ENCODE measurements at regions not wholly inside any gene's neighbourhood (a gene's known extent, or its start where the extent isn't known, plus 50 kb on each side); places are given as distances from the start of the nearest gene placed in this dataset.

GRCh38 chr16:86828653-86829052 is 250.3 kb downstream of the FOXL1 start:
- Histone ChIP-seq H3K27me3 (ENCODE audit: insufficient read depth, low read length, poor library complexity) (no peaks in the 10 kb centered on the region), H3K79me2 (ENCODE audit: control insufficient read depth, insufficient read depth, low read length) (no peaks in the 10 kb centered on the region)
- no CpG with 5 or more reads among the region's 11 CpGs for WGBS (ENCODE audit: extremely low coverage, insufficient coverage, low lambda C conversion rate)

GRCh38 chr16:86831366-86831765 is 253.0 kb downstream of the FOXL1 start:
- Histone ChIP-seq H3K27ac (ENCODE audit: low read depth, low read length) (no peak overlapping the region), H2AK5ac (ENCODE audit: low read length) (no peak overlapping the region), H4K5ac (ENCODE audit: low read length) (no peak overlapping the region), H3K4ac (ENCODE audit: low read depth, low read length) (no peak overlapping the region), H3K18ac (ENCODE audit: low read length) (no peak overlapping the region), H2BK120ac (ENCODE audit: low read depth, low read length) (no peak overlapping the region), H3K27me3 (ENCODE audit: insufficient read depth, low read length, poor library complexity) (no peaks in the 10 kb centered on the region), H3K36me3 (ENCODE audit: control insufficient read depth, insufficient read depth, low read length) (no peaks in the 10 kb centered on the region), H2BK15ac (replicated peaks; ENCODE audit: low read depth) (no peak overlapping the region), H3K79me1 (ENCODE audit: low read length) (no peaks in the 10 kb centered on the region), H4K8ac (ENCODE audit: low read depth, low read length) (no peak overlapping the region), H3K4me2 (ENCODE audit: low read length) (no peak overlapping the region), H2BK5ac (ENCODE audit: low read length) (no peak overlapping the region), H3K4me3 (ENCODE audit: low read length) (no peak overlapping the region), H3K9ac (ENCODE audit: low read length) (no peak overlapping the region), H3K79me2 (ENCODE audit: control insufficient read depth, insufficient read depth, low read length) (no peaks in the 10 kb centered on the region), H3K23ac (ENCODE audit: low read length) (no peak overlapping the region), H3K4me1 (ENCODE audit: control insufficient read depth, low read depth, low read length) (no peaks in the 10 kb centered on the region), H3K56ac (ENCODE audit: low read length) (no peak overlapping the region)
- no peak for DNase-seq
- WGBS (ENCODE audit: extremely low coverage, insufficient coverage, low lambda C conversion rate): no CpG with 5 or more reads among the region's 5 CpGs

More at GRCh38 chr16:86828653-86829052, 250.3 kb downstream of the FOXL1 start:
- Histone ChIP-seq H2BK5ac (ENCODE audit: low read length) (no peak overlapping the region), H3K18ac (ENCODE audit: low read length) (no peak overlapping the region), H2AK5ac (ENCODE audit: low read length) (no peak overlapping the region), H2BK15ac (replicated peaks; ENCODE audit: low read depth) (no peak overlapping the region), H3K4me1 (ENCODE audit: control insufficient read depth, low read depth, low read length) (peaks cover 2% of the 10 kb centered on the region), H4K5ac (ENCODE audit: low read length) (no peak overlapping the region), H3K36me3 (ENCODE audit: control insufficient read depth, insufficient read depth, low read length) (no peaks in the 10 kb centered on the region), H3K23ac (ENCODE audit: low read length) (no peak overlapping the region), H3K9ac (ENCODE audit: low read length) (no peak overlapping the region), H4K8ac (ENCODE audit: low read depth, low read length) (no peak overlapping the region), H3K79me1 (ENCODE audit: low read length) (no peaks in the 10 kb centered on the region), H3K4ac (ENCODE audit: low read depth, low read length) (no peak overlapping the region), H3K56ac (ENCODE audit: low read length) (no peak overlapping the region), H3K27ac (ENCODE audit: low read depth, low read length) (no peak overlapping the region), H3K4me3 (ENCODE audit: low read length) (no peak overlapping the region), H2BK120ac (ENCODE audit: low read depth, low read length) (no peak overlapping the region), H3K4me2 (ENCODE audit: low read length) (no peak overlapping the region)
- no peak for DNase-seq

- Histone ChIP-seq H4K8ac (ENCODE audit: low read depth, low read length) (no peak overlapping the region), H3K27ac (ENCODE audit: low read depth, low read length) (no peak overlapping the region), H2BK120ac (ENCODE audit: low read depth, low read length) (no peak overlapping the region), H3K79me1 (ENCODE audit: low read length) (no peaks in the 10 kb centered on the region), H3K56ac (ENCODE audit: low read length) (no peak overlapping the region), H3K9ac (ENCODE audit: low read length) (no peak overlapping the region), H2BK5ac (ENCODE audit: low read length) (no peak overlapping the region), H3K27me3 (ENCODE audit: insufficient read depth, low read length, poor library complexity) (no peaks in the 10 kb centered on the region), H3K79me2 (ENCODE audit: control insufficient read depth, insufficient read depth, low read length) (no peaks in the 10 kb centered on the region), H3K18ac (ENCODE audit: low read length) (no peak overlapping the region), H3K4me2 (ENCODE audit: low read length) (no peak overlapping the region), H3K36me3 (ENCODE audit: control insufficient read depth, insufficient read depth, low read length) (no peaks in the 10 kb centered on the region), H3K23ac (ENCODE audit: low read length) (no peak overlapping the region), H4K5ac (ENCODE audit: low read length) (no peak overlapping the region), H3K4me3 (ENCODE audit: low read length) (no peak overlapping the region), H3K4me1 (ENCODE audit: control insufficient read depth, low read depth, low read length) (no peaks in the 10 kb centered on the region), H3K4ac (ENCODE audit: low read depth, low read length) (no peak overlapping the region), H2BK15ac (replicated peaks; ENCODE audit: low read depth) (no peak overlapping the region), H2AK5ac (ENCODE audit: low read length) (no peak overlapping the region)
- no peak for DNase-seq
- no CpG with 5 or more reads among the region's 9 CpGs for WGBS (ENCODE audit: extremely low coverage, insufficient coverage, low lambda C conversion rate)
Observed at GRCh38 chr16:86833136-86833535, 254.8 kb downstream of the FOXL1 start.

GRCh38 chr16:86834451-86835035 is 256.2 kb downstream of the FOXL1 start:
- H3K18ac ChIP-seq (ENCODE audit: low read length): no peak overlapping the region
- no peak overlapping the region for H3K56ac ChIP-seq (ENCODE audit: low read length)
- H2BK5ac ChIP-seq (ENCODE audit: low read length): no peak overlapping the region
- no peak overlapping the region for H3K27ac ChIP-seq (ENCODE audit: low read depth, low read length)
- H3K79me1 ChIP-seq (ENCODE audit: low read length): no peaks in the 10 kb centered on the region
- no peaks in the 10 kb centered on the region for H3K36me3 ChIP-seq (ENCODE audit: control insufficient read depth, insufficient read depth, low read length)
- peak; percentile 74 for DNase-seq
- no peak overlapping the region for H2BK15ac ChIP-seq (replicated peaks; ENCODE audit: low read depth)
- H3K4me1 ChIP-seq (ENCODE audit: control insufficient read depth, low read depth, low read length): no peaks in the 10 kb centered on the region
- H4K5ac ChIP-seq (ENCODE audit: low read length): no peak overlapping the region
- no peak overlapping the region for H3K9ac ChIP-seq (ENCODE audit: low read length)
- no peak overlapping the region for H3K4me3 ChIP-seq (ENCODE audit: low read length)
- no peak overlapping the region for H2AK5ac ChIP-seq (ENCODE audit: low read length)
- H4K8ac ChIP-seq (ENCODE audit: low read depth, low read length): no peak overlapping the region
- H3K27me3 ChIP-seq (ENCODE audit: insufficient read depth, low read length, poor library complexity): no peaks in the 10 kb centered on the region
- peak overlapping the region; percentile 85 for H3K23ac ChIP-seq (ENCODE audit: low read length)
- no peak overlapping the region for H3K4me2 ChIP-seq (ENCODE audit: low read length)
- H3K79me2 ChIP-seq (ENCODE audit: control insufficient read depth, insufficient read depth, low read length): no peaks in the 10 kb centered on the region
- no peak overlapping the region for H3K4ac ChIP-seq (ENCODE audit: low read depth, low read length)
- no CpG with 5 or more reads among the region's 22 CpGs for WGBS (ENCODE audit: extremely low coverage, insufficient coverage, low lambda C conversion rate)
- H2BK120ac ChIP-seq (ENCODE audit: low read depth, low read length): no peak overlapping the region

- Histone ChIP-seq H3K79me1 (ENCODE audit: low read length) (no peaks in the 10 kb centered on the region), H3K4me1 (ENCODE audit: control insufficient read depth, low read depth, low read length) (no peaks in the 10 kb centered on the region), H3K27ac (ENCODE audit: low read depth, low read length) (no peak overlapping the region), H3K9ac (ENCODE audit: low read length) (no peak overlapping the region), H3K56ac (ENCODE audit: low read length) (no peak overlapping the region), H2BK15ac (replicated peaks; ENCODE audit: low read depth) (no peak overlapping the region), H3K18ac (ENCODE audit: low read length) (no peak overlapping the region), H3K79me2 (ENCODE audit: control insufficient read depth, insufficient read depth, low read length) (no peaks in the 10 kb centered on the region), H2BK5ac (ENCODE audit: low read length) (no peak overlapping the region), H2BK120ac (ENCODE audit: low read depth, low read length) (no peak overlapping the region), H3K27me3 (ENCODE audit: insufficient read depth, low read length, poor library complexity) (no peaks in the 10 kb centered on the region), H3K4me2 (ENCODE audit: low read length) (no peak overlapping the region), H4K8ac (ENCODE audit: low read depth, low read length) (no peak overlapping the region), H3K4me3 (ENCODE audit: low read length) (no peak overlapping the region), H4K5ac (ENCODE audit: low read length) (no peak overlapping the region), H3K23ac (ENCODE audit: low read length) (no peak overlapping the region), H3K36me3 (ENCODE audit: control insufficient read depth, insufficient read depth, low read length) (no peaks in the 10 kb centered on the region), H2AK5ac (ENCODE audit: low read length) (no peak overlapping the region), H3K4ac (ENCODE audit: low read depth, low read length) (no peak overlapping the region)
- DNase-seq: no peak
- WGBS (ENCODE audit: extremely low coverage, insufficient coverage, low lambda C conversion rate): no CpG with 5 or more reads among the region's 18 CpGs
Observed at GRCh38 chr16:86835982-86836381, 257.6 kb downstream of the FOXL1 start.

GRCh38 chr16:86836503-86837129 is 258.3 kb downstream of the FOXL1 start:
- DNase-seq: no peak
- WGBS (ENCODE audit: extremely low coverage, insufficient coverage, low lambda C conversion rate): no CpG with 5 or more reads among the region's 11 CpGs

More at GRCh38 chr16:86836503-86837129, 258.3 kb downstream of the FOXL1 start:
- no peak overlapping the region for H3K23ac ChIP-seq (ENCODE audit: low read length)
- H3K4ac ChIP-seq (ENCODE audit: low read depth, low read length): no peak overlapping the region
- no peaks in the 10 kb centered on the region for H3K79me1 ChIP-seq (ENCODE audit: low read length)
- no peak overlapping the region for H2AK5ac ChIP-seq (ENCODE audit: low read length)
- H2BK5ac ChIP-seq (ENCODE audit: low read length): no peak overlapping the region
- H2BK120ac ChIP-seq (ENCODE audit: low read depth, low read length): no peak overlapping the region
- H2BK15ac ChIP-seq (replicated peaks; ENCODE audit: low read depth): no peak overlapping the region
- no peak overlapping the region for H3K18ac ChIP-seq (ENCODE audit: low read length)
- no peak overlapping the region for H4K5ac ChIP-seq (ENCODE audit: low read length)
- no peak overlapping the region for H3K9ac ChIP-seq (ENCODE audit: low read length)
- no peak overlapping the region for H3K4me2 ChIP-seq (ENCODE audit: low read length)
- no peak overlapping the region for H3K4me3 ChIP-seq (ENCODE audit: low read length)
- no peak overlapping the region for H3K27ac ChIP-seq (ENCODE audit: low read depth, low read length)
- H3K36me3 ChIP-seq (ENCODE audit: control insufficient read depth, insufficient read depth, low read length): no peaks in the 10 kb centered on the region
- no peaks in the 10 kb centered on the region for H3K79me2 ChIP-seq (ENCODE audit: control insufficient read depth, insufficient read depth, low read length)
- H3K4me1 ChIP-seq (ENCODE audit: control insufficient read depth, low read depth, low read length): no peaks in the 10 kb centered on the region
- H4K8ac ChIP-seq (ENCODE audit: low read depth, low read length): no peak overlapping the region
- no peaks in the 10 kb centered on the region for H3K27me3 ChIP-seq (ENCODE audit: insufficient read depth, low read length, poor library complexity)
- H3K56ac ChIP-seq (ENCODE audit: low read length): no peak overlapping the region
